K562 (cell line): ENCODE measurements at regions not wholly inside any gene's neighbourhood (a gene's known extent, or its start where the extent isn't known, plus 50 kb on each side); places are given as distances from the start of the nearest gene placed in this dataset.
"Not testable (repeated sequence)": the region's sequence is repeated elsewhere in the genome, so short reads cannot be mapped to it uniquely, and the experiment has no call there.

Experiments
- ATAC-seq: fragments of 200-7000 bp; cut with Tn5 transposase; 3 replicates; pipeline ENCODE4 v1.9.1; 2020; ENCODE audit warnings: moderate library complexity
- BruUV-seq: library from RNA; stranded (reverse); fragments of 400-500 nt; replicated peaks from 2 replicates; lab custom pipeline; 2021; lab: Mats Ljungman, UMichigan
- CTCF ChIA-PET: fragments of 300-600 bp; formaldehyde crosslinking; extraction: SDS; loops from one replicate; lab custom pipeline; 2021; ENCODE audit warnings: low intra/inter-chr PET ratio; lab: Yijun Ruan, JAX
- POLR2A ChIA-PET: fragments of 300-600, 350-650 bp; sonication (Branson Sonifier 250); formaldehyde crosslinking; extraction: SDS; loops from one replicate; lab custom pipeline; 2021; ENCODE audit warnings: antibody characterized with exemption, inconsistent platforms; lab: Yijun Ruan, JAX
- DNase-seq, 4 experiments: peaks; one replicate each; pipeline versions ENCODE4 v3.0.0 to v3.0.0-alpha.2; 2011 to 2018; ENCODE audit warnings: low spot score in 3 of 4, mixed read lengths in 3 of 4; ENCODE audit errors: extremely low read depth in 1 of 4
- FAIRE-seq: peaks from 2 replicates; lab custom pipeline; 2011; peaks lifted over from hg19 to GRCh38; lab: Jason Lieb, UNC
- H2AFZ ChIP-seq: 2 replicates; pipeline ENCODE4 v1.6.0; 2011; ENCODE audit warnings: low read depth, low read length, control low read depth, inconsistent platforms
- H3K27ac ChIP-seq: fragments of 200-600 bp; 3 replicates; pipeline ENCODE4 v1.8.0; 2011; ENCODE audit warnings: low read depth, mild to moderate bottlenecking, control low read depth, inconsistent platforms, low read length, moderate library complexity, mixed read lengths; ENCODE audit errors: extremely low read depth
- H3K27me3 ChIP-seq, 2 experiments: fragments of 300-600 bp in 1 of 2; 2 replicates in 1 of 2; 3 replicates in 1 of 2; pipeline versions ENCODE4 v1.6.0 to v1.8.0; 2011; ENCODE audit warnings: inconsistent platforms in 2 of 2, low read length in 2 of 2, mild to moderate bottlenecking in 1 of 2, mixed read lengths in 1 of 2, moderate library complexity in 1 of 2; ENCODE audit not compliant: control insufficient read depth in 2 of 2, insufficient read depth in 2 of 2
- H3K36me3 ChIP-seq: fragments of 300-600 bp; 3 replicates; pipeline ENCODE4 v1.8.0; 2011; ENCODE audit warnings: mild to moderate bottlenecking, low read length, inconsistent platforms; ENCODE audit not compliant: control insufficient read depth, insufficient read depth
- H3K4me1 ChIP-seq, 2 experiments: fragments of 200-600 bp in 1 of 2; replicated peaks in 1 of 2; 2 replicates in 1 of 2; 3 replicates in 1 of 2; pipeline versions ENCODE4 v1.5.1 to v1.8.0; 2011; ENCODE audit warnings: inconsistent platforms in 2 of 2, low read length in 2 of 2, mild to moderate bottlenecking in 1 of 2, mixed read lengths in 1 of 2, moderate library complexity in 1 of 2; ENCODE audit not compliant: control insufficient read depth in 2 of 2, insufficient read depth in 2 of 2
- H3K4me2 ChIP-seq: 2 replicates; pipeline ENCODE4 v1.6.1; 2011; ENCODE audit warnings: low read length, control low read depth, inconsistent platforms, mixed read lengths; ENCODE audit not compliant: insufficient read depth
- H3K4me3 ChIP-seq: fragments of 200-600 bp; sonication (generic), shearing (Covaris generic); 2 replicates; pipeline ENCODE4 v1.5.1; 2016; ENCODE audit warnings: control low read depth, inconsistent platforms
- H3K79me2 ChIP-seq: fragments of 200-600 bp; 3 replicates; pipeline ENCODE4 v1.8.0; 2011; ENCODE audit warnings: low read length, inconsistent platforms; ENCODE audit not compliant: control insufficient read depth, insufficient read depth
- H3K9ac ChIP-seq, 2 experiments: 2 replicates each; pipeline versions ENCODE4 v1.6.0 to v1.6.1; 2011; ENCODE audit warnings: low read depth in 2 of 2, low read length in 2 of 2, control low read depth in 1 of 2, inconsistent platforms in 1 of 2, mild to moderate bottlenecking in 1 of 2, mixed read lengths in 1 of 2; ENCODE audit not compliant: insufficient read depth in 1 of 2
- H3K9me1 ChIP-seq: one replicate; pipeline ENCODE4 v1.6.0; 2011; ENCODE audit warnings: inconsistent platforms, mild to moderate bottlenecking, low read length, moderate library complexity; ENCODE audit not compliant: control insufficient read depth, insufficient read depth
- H3K9me3 ChIP-seq: replicated peaks from 2 replicates; pipeline ENCODE4 v1.5.1; 2011; ENCODE audit warnings: low read depth, low read length, inconsistent platforms; ENCODE audit not compliant: control insufficient read depth, insufficient read depth
- H4K20me1 ChIP-seq: replicated peaks from 2 replicates; pipeline ENCODE4 v1.6.1; 2011; ENCODE audit warnings: low read length, inconsistent platforms, mixed read lengths; ENCODE audit not compliant: control insufficient read depth, insufficient read depth
- ADNP ChIP-seq: fragments of 200-800 bp; sonication (Bioruptor generic); IDR thresholded peaks from 2 replicates; pipeline ENCODE4 v1.6.1; 2016; ENCODE audit warnings: missing genetic modification characterization, missing compliant biosample characterization
- ARID1B ChIP-seq: fragments of 450-650 bp; IDR thresholded peaks from 2 replicates; pipeline ENCODE4 v1.6.1; 2016; ENCODE audit warnings: antibody characterized with exemption, mild to moderate bottlenecking, inconsistent platforms
- CEBPB ChIP-seq: fragments of 450-650 bp; IDR thresholded peaks from 2 replicates; pipeline ENCODE4 v1.6.1; 2016; ENCODE audit warnings: missing genetic modification characterization, missing compliant biosample characterization
- CXXC5 ChIP-seq: fragments of 250-450 bp; sonication (Bioruptor Pico); IDR thresholded peaks from 2 replicates; pipeline ENCODE4 v1.8.0; 2022; ENCODE audit warnings: inconsistent platforms, mild to moderate bottlenecking, moderate library complexity
- KDM1A ChIP-seq, 2 experiments: fragments of 450-650 bp; IDR thresholded peaks; 2 replicates each; pipeline ENCODE4 v1.6.1; 2016; ENCODE audit warnings: mild to moderate bottlenecking in 2 of 2
- NR4A1 ChIP-seq, 2 experiments: fragments of 250-450 bp in 1 of 2; fragments of 450-650 bp in 1 of 2; sonication (Bioruptor Pico) in 1 of 2; IDR thresholded peaks; 2 replicates each; pipeline versions ENCODE4 v1.4.0 to v1.6.1; 2016 to 2020; ENCODE audit warnings: mild to moderate bottlenecking in 2 of 2, missing compliant biosample characterization in 1 of 2, missing genetic modification characterization in 1 of 2, moderate library complexity in 1 of 2
- SMAD3 ChIP-seq: fragments of 450-650 bp; formaldehyde crosslinking; conservative IDR thresholded peaks from 2 replicates; pipeline ENCODE4 v1.4.0; 2020; ENCODE audit warnings: mild to moderate bottlenecking
- SMAD4 ChIP-seq: fragments of 250-450 bp; sonication (Bioruptor Pico); conservative IDR thresholded peaks from 2 replicates; pipeline ENCODE4 v1.8.0; 2021; ENCODE audit warnings: inconsistent platforms, mild to moderate bottlenecking, moderate library complexity
- ZNF592 ChIP-seq: fragments of 450-650 bp; IDR thresholded peaks from 2 replicates; pipeline ENCODE4 v1.6.1; 2017; ENCODE audit warnings: antibody characterized with exemption, mild to moderate bottlenecking
- WGBS: fragments of 100-300 bp; shearing (Covaris generic); methylation state at CpG from one replicate; pipeline ENCODE4 v1.1.6; 2016; ENCODE audit warnings: low coverage, mixed read lengths; ENCODE audit not compliant: insufficient coverage; ENCODE audit errors: missing lambda C conversion rate; 5-methylcytosine and 5-hydroxymethylcytosine counted together
- in situ Hi-C: fragments of 300-500 bp; cut with MboI; formaldehyde crosslinking; loops from 4 replicates; pipeline ENCODE4 v1.15.0; 2018; ENCODE audit warnings: inconsistent platforms, mixed read lengths
- intact Hi-C: fragments of 100-400 bp; cut with micrococcal nuclease; formaldehyde crosslinking; loops from 2 replicates; pipeline ENCODE4 v1.14.2; 2022
- TF ChIP-seq, protein P1 (sequence below): IDR thresholded peaks from 3 replicates; pipeline ENCODE4 v1.6.1; 2011; ENCODE audit warnings: borderline replicate concordance, mild to moderate bottlenecking, moderate library complexity; ENCODE audit not compliant: insufficient read length; ENCODE audit errors: extremely low read depth

GRCh38 chr7:10786976-10787375 lies 186.7 kb upstream of the PHF14 start:
- 7% methylated on average over 6 of the region's 9 CpGs for WGBS

More at GRCh38 chr7:10786976-10787375, 186.7 kb upstream of the PHF14 start:
- TF ChIP-seq ZNF592 (0 out of 2 replicates have a peak, but pooled peaks have one; percentile 8), CEBPB (peak; percentile 54), CXXC5 (CRISPR knock-in tag) (0 out of 2 replicates have a peak, but pooled peaks have one; percentile 17), SMAD4 (CRISPR knock-in tag) (peak; percentile 30; the same call in 1 of the 2 replicates), KDM1A (IDR thresholded peaks at IDR 0.05) (peak; percentile 21 to 61; a peak in 1 of 4 replicates), SMAD3 (CRISPR knock-in tag) (0 out of 2 replicates have a peak, but pooled peaks have one; percentile 15), NR4A1 (tag; IDR thresholded peaks at IDR 0.05) (0 out of 2 replicates have a peak, but pooled peaks have one; percentile 43), ARID1B (0 out of 2 replicates have a peak, but pooled peaks have one; percentile 4), ADNP (peak; percentile 67)
- TF ChIP-seq, protein P1, sequence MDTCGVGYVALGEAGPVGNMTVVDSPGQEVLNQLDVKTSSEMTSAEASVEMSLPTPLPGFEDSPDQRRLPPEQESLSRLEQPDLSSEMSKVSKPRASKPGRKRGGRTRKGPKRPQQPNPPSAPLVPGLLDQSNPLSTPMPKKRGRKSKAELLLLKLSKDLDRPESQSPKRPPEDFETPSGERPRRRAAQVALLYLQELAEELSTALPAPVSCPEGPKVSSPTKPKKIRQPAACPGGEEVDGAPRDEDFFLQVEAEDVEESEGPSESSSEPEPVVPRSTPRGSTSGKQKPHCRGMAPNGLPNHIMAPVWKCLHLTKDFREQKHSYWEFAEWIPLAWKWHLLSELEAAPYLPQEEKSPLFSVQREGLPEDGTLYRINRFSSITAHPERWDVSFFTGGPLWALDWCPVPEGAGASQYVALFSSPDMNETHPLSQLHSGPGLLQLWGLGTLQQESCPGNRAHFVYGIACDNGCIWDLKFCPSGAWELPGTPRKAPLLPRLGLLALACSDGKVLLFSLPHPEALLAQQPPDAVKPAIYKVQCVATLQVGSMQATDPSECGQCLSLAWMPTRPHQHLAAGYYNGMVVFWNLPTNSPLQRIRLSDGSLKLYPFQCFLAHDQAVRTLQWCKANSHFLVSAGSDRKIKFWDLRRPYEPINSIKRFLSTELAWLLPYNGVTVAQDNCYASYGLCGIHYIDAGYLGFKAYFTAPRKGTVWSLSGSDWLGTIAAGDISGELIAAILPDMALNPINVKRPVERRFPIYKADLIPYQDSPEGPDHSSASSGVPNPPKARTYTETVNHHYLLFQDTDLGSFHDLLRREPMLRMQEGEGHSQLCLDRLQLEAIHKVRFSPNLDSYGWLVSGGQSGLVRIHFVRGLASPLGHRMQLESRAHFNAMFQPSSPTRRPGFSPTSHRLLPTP: peak; percentile 25
- H3K4me3 ChIP-seq; CTCF ChIA-PET; H3K79me2 ChIP-seq; FAIRE-seq; H3K9me3 ChIP-seq; H3K9me1 ChIP-seq; POLR2A ChIA-PET; H3K27me3 ChIP-seq; DNase-seq; H3K36me3 ChIP-seq; H4K20me1 ChIP-seq; in situ Hi-C loops; TF ChIP-seq NR4A1 (CRISPR knock-in tag; IDR thresholded peaks at IDR 0.05): not testable (repeated sequence)
- intact Hi-C loops: loop anchor here (5.0 to 10.0 kb wide), 3 partner anchors 100 to 1618 kb away; partner anchors contain the start of gene VWDE
- H3K4me2 ChIP-seq: peak overlapping the region; percentile 44; the same call in 1 of the 2 replicates
- peak overlapping the region; percentile 61 to 77; a peak in 2 of 4 replicates for H3K9ac ChIP-seq
- H2AFZ ChIP-seq: peak overlapping the region; percentile 71
- TSS peak; percentile 94 for BruUV-seq
- ATAC-seq: peak; percentile 2
- peak overlapping the region; percentile 79; the same call in 2 of the 3 replicates for H3K27ac ChIP-seq
- H3K4me1 ChIP-seq: peaks cover 6 to 19% of the 10 kb centered on the region in 2 experiments; a peak in 3 of 5 replicates
